ENCODE measurements at regions not wholly inside any gene's neighbourhood (a gene's known extent, or its start where the extent isn't known, plus 50 kb on each side); places are given as distances from the start of the nearest gene placed in this dataset.
"Not testable (repeated sequence)": the region's sequence is repeated elsewhere in the genome, so short reads cannot be mapped to it uniquely, and the experiment has no call there.

DNA sequence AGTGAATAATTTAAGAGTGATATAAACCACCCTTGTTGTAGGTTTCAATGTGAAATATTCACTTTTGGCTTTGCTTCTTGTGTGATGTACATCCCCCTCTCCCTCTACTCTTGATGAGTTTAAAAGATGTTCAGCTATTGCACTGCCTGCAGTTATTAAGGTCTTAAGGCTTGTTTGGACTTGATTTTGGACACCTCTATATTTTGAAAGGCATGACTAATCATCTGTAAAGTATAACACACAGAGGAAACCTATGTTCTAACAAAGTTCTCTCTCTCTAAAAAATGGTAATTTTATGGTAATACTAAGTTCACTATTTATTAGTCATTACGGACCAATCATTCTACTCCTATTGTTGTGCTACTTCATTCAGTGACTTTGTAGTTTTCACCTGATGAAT lies 1719.9 kb downstream of the GRIK2 start:
- DNase-seq, result no peak

DNA sequence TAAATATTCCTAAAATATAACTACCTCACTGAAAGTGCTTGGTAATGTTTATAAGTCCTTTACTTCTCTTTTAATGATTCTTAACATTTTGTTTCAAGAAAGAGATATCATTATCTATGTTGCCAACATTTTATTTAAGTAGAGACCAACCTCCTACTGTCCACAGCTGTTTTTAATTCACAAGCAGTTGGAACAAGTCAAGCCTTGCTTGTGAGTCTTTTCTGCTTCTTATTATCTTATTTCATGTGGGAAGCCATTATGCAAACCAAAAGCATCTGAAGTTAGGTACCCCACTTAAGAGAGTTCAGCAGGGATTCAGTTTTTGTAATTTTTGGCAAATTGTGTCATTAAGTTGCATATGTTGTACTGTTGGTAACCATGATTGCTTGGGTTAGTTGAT lies 1714.5 kb downstream of the GRIK2 start:
- DNase-seq, result no peak

DNA sequence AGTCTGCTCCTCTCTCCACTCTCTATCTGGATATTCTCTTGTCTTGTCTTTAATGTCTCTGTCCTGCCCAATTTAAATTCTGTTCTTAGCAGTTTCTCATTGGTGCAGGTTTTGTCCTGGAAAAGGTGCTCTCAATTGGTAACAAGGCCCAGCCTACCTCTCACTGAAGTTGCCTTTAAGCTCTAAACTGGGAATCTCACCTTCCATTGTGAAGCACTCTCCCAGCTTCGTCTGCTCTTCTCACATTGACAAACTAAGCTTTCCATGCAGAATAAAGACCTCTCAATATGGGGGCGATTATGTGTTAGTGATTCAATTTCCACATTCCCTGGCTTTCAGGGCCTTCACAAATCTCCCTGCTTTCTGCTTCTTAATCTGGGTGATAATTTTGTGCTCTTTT lies 1712.2 kb downstream of the GRIK2 start:
- no peak for DNase-seq

DNA sequence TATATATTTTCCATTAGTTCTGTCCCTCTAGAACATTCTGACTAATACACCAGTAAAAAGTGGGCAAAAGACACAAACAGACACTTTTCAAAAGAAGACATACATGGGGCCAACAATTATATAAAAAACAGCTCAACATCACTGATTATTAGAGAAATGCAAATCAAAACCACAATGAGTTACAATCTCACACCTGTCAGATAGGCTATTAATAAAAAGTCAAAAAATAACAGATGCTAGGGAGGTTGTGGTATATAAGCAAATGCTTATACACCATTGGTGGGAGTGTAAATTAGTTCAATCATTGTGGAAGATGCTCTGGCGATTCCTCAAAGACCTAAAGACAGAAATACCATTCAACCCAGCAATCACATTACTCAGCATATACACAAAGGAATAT lies 1707.8 kb downstream of the GRIK2 start:
- DNase-seq, result no peak

DNA sequence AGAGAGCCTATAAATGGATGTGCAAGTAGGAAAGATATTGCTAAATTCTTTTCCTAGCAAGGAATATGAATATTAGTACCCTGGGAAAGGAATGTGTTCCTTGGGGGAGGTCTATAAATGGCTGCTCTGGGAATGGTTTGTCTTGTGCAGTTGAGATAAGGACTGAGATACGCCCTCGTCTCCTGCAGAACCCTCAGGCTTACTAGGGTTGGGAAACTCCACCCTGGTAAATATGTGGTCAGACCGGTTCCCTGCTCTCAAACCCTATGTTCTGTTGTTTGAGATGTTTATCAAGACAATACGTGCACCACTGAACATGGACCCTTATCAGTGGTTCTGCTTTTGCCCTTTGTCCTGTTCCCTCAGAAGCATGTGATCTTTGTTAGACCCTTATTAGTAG lies 1698.9 kb downstream of the GRIK2 start:
- DNase-seq, result not testable (repeated sequence)

DNA sequence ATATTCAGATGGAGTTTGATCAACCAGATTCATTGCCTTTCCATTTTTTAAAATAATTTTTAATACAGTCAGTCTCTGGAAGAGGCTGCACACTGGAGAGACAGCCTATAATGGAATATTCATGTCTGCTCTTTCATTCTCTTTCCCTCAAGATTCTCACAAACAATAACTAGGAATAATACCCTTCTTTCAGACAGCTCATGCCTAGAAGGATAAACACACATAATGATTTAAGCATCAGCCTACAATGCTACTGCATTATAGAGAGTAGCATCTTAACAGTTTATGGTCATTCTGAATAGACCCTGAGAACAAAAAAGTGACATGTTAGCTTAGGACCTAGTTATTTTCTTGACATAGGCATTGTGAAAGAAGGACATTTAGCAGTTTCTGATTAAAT lies 1692.3 kb downstream of the GRIK2 start:
- no peak for DNase-seq

DNA sequence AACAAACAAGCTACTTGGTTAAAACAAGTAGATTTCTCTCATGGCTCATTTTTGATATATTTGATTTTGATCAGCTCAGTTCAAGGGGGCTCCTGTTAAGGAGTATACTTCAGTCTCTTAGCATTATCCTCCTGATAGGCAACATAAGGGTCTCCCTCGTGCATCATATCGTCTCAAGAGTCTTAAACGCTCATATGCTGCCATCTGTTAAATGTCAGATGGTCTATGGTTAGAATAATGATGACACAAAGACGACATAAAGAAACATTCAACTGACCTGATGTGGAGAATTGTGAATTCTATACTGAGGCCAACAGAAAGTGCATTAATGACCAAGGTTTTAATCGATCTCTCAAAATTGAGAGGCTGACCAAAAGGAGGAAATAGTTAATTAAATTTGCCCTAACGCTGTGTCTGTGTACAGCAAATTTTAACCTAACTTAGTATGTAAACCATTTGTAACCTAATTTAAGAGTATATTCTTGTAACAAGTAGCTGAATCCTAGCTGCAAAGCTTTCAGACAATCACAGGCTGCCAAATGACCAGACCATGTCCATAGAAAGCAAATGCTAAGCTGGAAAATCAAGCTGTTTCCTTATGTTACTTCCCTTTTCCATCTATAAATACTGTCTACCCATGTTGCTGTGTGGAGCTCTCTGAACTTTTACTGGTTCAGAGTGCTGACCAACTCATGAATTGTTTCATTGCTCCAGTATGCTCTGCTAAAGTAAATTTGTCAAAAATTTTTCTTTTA lies 1688.5 kb downstream of the GRIK2 start:
- no peak for DNase-seq

DNA sequence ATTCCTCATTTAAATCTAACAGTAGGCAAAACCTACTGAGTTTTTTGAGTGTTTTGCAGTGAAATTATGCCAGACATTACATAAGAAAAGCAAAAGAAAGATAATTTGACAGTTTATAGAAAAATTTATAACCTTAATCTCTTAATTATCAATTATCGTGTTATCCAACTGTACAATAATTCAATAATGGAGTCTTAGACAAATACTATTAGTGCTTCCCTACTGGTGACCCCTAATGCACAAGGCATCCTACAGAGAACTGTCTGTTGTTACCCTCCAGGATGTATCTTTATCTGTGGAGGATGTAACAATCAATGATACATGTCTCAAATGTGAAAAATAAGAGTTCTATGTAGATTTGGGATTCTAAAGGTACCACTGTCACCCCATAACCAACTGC lies 1687.6 kb downstream of the GRIK2 start:
- DNase-seq, result no peak

DNA sequence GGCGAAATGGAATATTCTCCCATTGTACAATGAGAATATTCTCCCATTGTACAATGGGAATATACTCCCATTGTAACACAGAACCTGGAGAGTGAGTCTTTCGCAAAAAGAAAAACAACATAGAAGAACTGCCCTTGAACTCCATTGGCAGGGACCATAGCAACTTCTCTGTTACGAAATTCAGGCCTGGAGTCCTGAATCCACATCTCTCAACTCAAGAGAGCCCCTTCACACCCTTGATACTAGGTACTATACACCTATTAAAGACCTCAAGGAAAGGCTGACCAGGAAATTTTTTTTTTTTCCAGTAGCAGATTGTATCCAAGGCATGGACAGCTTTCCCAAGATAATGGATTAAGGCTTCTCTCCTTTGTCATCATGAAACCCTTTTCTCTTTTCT lies 1687.0 kb downstream of the GRIK2 start:
- DNase-seq, result no peak

DNA sequence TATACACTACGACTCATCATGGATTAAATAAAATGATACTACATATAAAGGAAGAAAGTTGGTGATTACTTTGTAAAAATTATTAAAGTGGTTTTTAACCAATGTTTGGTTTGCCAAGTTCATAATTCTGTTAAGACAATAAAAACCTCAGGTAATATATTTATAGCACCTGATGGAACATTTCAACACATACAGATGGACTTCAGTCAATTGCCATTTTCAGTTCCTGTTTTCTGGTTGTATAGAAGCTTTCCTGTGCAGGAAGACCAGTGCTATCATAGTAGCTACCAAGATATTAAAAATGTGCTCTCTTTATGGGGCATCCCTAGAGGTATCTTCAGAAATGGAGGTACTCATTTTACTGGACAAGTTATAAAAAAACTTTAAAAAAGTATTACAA lies 1686.4 kb downstream of the GRIK2 start:
- DNase-seq, result no peak

DNA sequence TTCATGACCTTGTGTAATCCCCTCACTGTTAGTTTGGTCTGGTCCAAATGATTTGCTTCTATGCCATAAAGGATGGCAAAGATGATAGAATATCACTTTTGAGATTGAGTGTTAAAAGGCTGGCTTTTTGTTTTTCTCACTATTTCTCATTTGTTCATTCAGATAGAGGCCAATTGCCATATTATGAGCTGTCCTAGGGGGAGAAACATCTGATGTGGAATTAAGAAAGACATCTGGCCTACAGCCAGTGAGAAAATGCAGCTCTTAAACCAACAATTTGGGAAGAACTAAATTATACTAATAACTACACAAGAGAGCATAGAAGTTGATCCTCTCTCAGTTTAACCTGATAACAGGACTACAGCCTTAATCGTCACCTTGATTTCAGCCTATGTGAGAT lies 1668.6 kb downstream of the GRIK2 start:
- no peak for DNase-seq

DNA sequence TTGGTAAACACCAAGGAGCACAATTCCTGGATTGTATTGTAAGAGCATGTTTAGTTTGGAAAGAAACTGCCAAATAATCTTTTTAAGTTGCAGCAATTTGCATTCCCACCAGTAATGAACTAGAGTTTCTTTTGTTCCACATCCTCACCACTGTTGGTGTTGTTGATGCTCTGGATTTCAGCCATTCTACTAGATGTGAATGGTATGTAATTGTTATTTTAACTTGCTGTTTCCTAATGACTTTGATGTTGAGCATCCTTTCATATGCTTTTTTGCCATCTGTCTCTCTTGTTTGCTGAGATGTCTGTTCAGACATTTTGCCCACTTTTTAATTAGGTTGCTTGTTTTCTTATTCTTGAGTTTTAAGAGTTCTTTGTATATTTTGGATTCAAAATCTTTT lies 1654.1 kb downstream of the GRIK2 start:
- no peak for DNase-seq

DNA sequence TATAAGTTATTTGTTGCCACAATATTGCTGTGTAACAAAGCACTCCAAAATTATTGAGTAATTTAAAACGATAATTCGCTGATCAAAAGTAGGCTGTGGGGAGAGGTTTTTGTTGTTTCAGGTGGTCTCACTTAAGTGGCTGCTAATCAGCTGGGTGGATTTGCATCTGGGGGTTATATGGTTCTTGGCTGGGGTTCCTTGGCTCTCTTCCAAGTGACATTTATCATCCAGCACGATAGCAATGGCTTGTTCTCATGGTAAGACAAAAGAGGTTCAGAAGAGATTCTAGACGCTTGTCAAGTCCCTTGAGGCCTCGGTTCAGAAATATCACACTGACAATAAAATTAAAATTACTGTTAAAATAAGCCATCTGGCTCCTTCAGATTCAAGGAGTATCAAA lies 1648.8 kb downstream of the GRIK2 start:
- no peak for DNase-seq

DNA sequence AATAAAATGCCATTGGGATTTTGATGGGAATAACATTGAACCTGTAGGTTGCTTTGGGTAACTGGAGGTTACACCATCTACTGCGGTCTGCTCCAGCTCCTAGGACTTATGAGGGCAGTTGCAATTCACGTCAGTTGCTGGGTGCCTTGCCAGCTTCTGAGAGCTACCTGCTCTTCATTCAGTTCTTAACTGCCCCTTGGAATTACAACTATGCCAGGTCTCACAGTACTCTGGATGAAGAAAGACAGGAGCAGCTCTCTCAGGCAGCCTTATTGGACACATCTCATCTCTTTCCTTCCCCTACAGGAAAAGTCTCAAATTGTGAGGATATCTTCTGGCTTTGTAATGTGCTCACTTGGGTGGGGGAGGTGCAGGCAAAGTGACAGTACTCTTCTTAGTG lies 1643.3 kb downstream of the GRIK2 start:
- DNase-seq, result no peak

DNA sequence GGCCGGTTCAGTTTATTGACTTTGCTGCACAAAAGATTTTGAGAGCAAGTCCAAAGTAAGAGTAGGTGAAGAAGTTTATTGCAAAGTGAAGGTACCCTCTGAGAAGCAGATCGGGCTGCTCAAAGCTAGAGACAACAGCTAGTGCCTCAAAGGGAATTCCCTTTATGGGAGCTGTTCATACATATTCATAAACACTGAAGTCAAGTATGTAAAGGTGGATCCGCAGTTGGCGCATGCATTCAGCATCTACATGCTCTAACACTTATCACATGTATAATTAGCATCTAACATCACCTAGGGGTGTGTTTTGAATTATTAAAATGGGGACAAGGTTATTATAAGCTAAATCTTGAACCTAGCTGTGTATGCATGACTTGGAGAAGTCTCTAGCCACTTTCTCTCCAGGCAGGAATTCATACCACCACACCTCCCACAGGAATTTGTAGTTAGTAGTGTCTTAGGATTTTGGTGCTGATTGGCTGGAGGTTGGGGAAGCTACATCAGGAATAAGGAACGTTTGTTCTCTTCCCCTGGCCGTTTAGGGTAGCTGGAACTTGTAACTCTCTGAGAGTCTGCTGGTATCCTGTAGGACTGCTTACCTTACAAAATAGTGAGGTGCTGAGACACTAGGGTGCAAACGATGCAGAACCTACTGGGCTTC lies 1633.9 kb downstream of the GRIK2 start:
- no peak for DNase-seq

DNA sequence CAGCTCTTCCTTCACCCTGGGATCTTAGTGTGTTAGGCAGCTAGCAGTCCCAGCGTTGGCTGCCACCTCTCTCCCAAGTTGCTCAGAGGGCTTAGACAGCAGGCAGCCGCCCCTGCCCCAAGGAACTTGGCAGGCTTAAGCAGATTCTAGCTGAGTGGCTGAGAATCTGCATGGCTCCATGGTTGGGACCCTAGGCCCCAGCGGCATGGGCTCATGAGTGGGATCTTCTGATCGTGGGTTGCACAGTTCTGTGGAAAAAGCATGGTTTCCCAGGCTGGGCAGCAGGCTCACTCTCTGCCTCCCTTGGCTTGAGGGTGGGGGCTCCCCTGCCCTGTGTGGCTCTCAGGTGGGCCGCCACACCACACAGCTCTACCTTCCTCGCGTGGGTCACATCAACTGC lies 1624.9 kb downstream of the GRIK2 start:
- DNase-seq, result no peak

DNA sequence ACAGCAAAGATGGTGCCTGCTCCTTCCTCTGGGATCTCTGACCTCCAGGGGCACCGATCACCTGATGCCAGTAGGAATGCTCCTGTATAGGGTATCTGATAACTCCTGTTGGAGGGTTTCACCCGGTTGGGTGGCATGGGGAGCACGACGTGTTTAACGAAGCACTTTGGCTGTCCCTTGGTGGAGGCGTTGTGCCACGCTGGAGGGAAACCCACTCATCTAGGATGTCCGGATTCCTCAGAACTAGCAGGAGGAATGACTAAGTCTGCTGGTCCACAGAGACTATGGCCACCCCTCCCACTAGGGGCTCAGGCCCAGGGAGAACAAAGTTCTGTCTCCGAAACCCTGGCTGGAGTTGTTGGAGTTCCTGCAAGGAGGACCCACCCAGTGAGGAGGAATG lies 1624.4 kb downstream of the GRIK2 start:
- no peak for DNase-seq

DNA sequence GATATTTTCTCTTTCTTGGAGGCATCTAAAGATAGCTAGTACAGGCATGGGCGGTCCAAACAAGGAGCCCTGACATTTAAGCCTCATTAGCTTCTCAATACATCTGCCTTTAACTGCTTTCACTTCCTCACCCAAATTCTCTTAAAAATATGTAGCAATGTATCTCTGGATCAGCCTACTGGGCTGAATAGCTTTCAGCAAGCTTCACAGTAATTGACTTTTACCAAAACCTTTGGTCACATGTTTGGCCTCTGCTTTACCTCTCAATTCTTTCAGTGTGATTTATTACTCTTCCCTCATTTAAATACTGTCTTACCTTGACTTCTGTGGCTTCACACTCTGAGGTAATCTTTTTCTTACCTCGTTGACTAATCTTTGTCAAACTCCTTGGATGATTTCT lies 1618.1 kb downstream of the GRIK2 start:
- DNase-seq, result no peak

DNA sequence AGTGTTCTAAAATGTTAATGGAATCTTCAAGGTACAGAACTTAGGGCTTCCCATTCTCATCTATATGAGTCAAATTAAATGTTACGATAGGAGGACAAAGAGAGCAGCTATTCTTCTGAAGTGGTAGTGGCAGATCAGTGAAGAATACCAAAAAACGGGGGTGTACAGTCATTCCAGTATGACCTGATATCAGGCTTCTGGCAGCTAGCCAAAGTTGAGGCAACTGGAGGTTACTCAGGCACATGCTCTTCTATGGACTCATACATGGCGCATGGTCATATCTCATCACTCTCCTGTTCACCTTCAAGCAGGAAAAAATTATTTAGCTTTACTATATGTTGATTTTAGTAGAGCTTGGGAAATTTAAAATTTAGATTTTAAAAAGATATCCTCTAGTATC lies 1608.8 kb downstream of the GRIK2 start:
- no peak for DNase-seq

DNA sequence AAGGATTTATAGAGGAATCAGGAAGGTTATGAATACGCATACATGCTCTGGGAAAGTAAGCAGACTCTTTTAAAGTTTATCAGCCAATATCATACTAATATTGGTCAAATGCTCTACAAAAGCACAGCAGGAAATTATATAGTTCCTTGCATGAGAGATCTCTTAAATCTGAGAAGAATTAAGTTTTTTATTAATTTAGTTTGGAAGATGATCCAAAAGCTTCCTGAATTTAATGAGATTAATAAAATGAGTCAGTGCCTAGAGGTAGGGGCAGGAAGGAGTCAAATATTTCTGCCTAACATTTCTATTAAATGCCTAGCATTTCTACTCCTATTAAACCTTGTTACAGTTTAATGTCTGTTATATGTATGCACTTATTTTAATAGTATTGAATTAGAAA lies 1608.2 kb downstream of the GRIK2 start:
- DNase-seq, result no peak

DNA sequence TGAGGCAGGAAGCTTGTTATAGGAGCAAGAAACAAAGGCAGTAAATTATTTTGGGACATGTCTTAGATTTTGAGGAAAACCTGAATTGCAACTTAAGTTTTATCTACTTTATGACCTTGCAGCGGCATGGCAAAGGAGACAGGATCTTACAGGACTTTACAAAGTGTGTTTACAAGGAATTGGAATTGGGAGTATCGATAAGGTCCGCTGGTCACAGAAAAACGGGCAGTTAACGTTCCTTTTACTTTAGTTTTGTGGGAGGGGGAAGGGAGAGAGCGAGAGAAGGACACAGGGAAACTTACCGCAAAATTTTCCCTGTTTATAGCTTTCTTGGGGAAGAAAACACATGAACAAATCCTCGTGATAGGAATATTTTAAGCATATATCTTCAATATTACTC lies 1607.2 kb downstream of the GRIK2 start:
- no peak for DNase-seq

DNA sequence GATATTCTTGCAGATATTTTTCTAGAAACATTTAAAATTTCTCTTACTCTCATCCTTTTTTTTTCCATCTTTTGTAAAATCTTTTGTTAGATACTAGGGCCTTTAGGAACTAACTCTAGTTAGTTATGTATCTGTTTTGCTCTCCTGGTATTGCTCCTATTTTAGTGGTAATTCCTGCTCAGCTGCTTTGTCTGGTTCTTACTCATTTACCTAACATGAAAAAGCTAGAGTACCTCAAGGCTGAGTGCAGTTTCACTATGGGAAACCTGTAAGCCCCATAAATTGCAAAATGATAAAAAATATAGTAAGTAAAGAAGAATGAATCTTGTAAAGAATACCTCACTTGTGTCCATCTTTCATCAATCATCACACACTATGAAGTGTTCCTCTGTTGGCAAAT lies 1602.0 kb downstream of the GRIK2 start:
- no peak for DNase-seq

DNA sequence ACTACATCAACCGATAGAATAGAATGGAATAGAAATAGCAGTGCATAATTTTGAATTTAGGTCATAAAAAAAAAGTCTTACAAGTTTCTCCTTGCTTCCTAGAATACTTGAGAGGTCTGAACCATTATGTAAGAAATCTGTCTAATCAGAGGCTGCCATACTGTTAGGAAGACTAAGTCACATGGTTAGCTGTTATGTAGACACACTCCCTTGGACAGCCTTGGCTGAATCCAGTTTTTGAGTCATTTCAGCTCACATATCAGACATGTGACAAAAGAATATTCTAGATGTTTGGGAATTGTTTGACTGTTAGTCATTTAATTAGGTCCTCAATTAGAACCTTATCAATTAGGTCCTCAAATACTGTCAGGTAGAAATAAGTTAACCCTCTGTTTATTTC lies 1601.4 kb downstream of the GRIK2 start:
- DNase-seq, result no peak

DNA sequence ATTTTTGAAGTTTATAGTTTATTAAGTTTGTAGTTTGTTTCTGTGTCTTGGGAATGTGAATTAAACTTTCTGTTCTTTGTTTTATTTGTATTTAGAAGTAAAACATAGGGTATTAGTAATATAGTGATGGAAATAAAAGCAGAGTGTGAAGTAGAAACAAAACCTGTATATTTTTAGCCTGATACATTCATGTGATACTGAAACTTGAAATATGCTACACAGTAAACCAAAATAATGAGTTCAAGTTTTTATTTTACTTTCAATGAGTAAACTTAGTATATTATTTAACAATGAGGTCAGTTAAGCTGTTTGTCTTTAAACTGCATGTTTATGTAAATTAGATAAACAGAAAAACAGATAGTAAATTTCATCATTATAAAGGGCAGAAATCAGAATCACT lies 1592.6 kb downstream of the GRIK2 start:
- DNase-seq, result no peak

DNA sequence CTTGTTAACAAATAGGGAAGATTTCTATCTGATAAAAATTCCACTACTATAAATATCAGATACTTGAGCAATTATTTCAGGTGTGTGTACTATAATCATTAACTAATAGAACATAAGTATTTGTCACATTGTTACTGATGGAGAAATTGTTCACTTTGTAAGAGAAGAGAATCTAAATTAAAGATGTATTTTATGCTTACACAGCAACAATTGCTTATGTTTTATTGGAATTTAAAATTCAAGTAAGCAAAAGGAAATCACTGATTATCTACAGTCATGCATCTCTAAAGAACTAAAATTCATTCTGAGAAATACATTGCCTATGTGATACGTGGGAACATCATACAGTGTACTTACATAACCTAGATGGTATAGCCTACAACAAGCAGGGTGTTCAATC lies 1590.8 kb downstream of the GRIK2 start:
- no peak for DNase-seq

Data from activated T-cell treated with anti-CD3 and anti-CD28 coated beads, Interleukin-2, amount 50 U/mL, for 48 hours (primary cell).